Neural cell (in vitro differentiated cells): ENCODE measurements at regions not wholly inside any gene's neighbourhood (a gene's known extent, or its start where the extent isn't known, plus 50 kb on each side); places are given as distances from the start of the nearest gene placed in this dataset.

Experiments used
- EP300 ChIP-seq: fragments of 450-650 bp; conservative IDR thresholded peaks from 2 replicates; pipeline ENCODE4 v1.6.1; 2014; ENCODE audit warnings: antibody characterized with exemption, mild to moderate bottlenecking, moderate library complexity; ENCODE audit not compliant: poor library complexity, severe bottlenecking
- EZH2 ChIP-seq: fragments of 200-600, 300-800 bp; shearing (Covaris generic), sonication (generic); IDR thresholded peaks from 2 replicates; pipeline ENCODE4 v1.6.1; 2014; ENCODE audit warnings: antibody characterized with exemption, low read length, borderline replicate concordance, mild to moderate bottlenecking; ENCODE audit not compliant: insufficient read depth, poor library complexity, severe bottlenecking
- MXI1 ChIP-seq: fragments of 450-650 bp; conservative IDR thresholded peaks from 2 replicates; pipeline ENCODE4 v1.6.1; 2014; ENCODE audit warnings: antibody characterized with exemption, mild to moderate bottlenecking; ENCODE audit not compliant: poor library complexity, severe bottlenecking
- POLR2AphosphoS5 ChIP-seq: IDR thresholded peaks from 2 replicates; pipeline ENCODE4 v1.6.1; 2012
- RAD21 ChIP-seq: fragments of 450-650 bp; conservative IDR thresholded peaks from 2 replicates; pipeline ENCODE4 v1.6.1; 2014; ENCODE audit warnings: antibody characterized with exemption, mild to moderate bottlenecking, moderate library complexity
- SMC3 ChIP-seq: fragments of 450-650 bp; conservative IDR thresholded peaks from 2 replicates; pipeline ENCODE4 v1.6.1; 2014; ENCODE audit warnings: antibody characterized with exemption, mild to moderate bottlenecking, moderate library complexity; ENCODE audit not compliant: poor library complexity
- TAF1 ChIP-seq: IDR thresholded peaks from 2 replicates; pipeline ENCODE4 v1.6.1; 2012; ENCODE audit warnings: low read depth
- TF ChIP-seq, protein P1 (sequence below): fragments of 450-650 bp; IDR thresholded peaks from 2 replicates; pipeline ENCODE4 v1.5.1; 2014; ENCODE audit warnings: antibody characterized with exemption, mild to moderate bottlenecking, moderate library complexity; ENCODE audit not compliant: poor library complexity, severe bottlenecking

DNA sequence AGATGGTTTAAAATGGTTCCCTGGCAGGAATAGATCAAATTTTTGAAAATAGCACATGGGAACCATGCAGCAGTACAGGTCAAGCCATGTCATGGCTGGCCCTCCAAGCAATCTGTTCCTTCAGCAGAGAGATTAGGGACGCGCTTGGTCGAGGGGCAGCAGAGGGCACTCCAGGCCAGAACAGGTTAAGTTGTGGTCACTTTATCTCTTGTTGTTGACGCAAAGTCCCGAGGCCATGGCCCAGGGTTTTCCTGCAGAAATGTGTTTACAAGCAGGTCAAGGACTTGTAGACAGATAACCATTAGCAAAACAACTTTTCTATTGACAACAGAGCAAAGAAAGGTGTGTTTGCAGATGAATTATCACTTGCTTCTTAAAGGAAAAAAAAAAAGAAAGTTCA lies 570.0 kb upstream of the NR2F2 start:
- TF ChIP-seq, protein P1, sequence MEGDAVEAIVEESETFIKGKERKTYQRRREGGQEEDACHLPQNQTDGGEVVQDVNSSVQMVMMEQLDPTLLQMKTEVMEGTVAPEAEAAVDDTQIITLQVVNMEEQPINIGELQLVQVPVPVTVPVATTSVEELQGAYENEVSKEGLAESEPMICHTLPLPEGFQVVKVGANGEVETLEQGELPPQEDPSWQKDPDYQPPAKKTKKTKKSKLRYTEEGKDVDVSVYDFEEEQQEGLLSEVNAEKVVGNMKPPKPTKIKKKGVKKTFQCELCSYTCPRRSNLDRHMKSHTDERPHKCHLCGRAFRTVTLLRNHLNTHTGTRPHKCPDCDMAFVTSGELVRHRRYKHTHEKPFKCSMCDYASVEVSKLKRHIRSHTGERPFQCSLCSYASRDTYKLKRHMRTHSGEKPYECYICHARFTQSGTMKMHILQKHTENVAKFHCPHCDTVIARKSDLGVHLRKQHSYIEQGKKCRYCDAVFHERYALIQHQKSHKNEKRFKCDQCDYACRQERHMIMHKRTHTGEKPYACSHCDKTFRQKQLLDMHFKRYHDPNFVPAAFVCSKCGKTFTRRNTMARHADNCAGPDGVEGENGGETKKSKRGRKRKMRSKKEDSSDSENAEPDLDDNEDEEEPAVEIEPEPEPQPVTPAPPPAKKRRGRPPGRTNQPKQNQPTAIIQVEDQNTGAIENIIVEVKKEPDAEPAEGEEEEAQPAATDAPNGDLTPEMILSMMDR: no peak
- TF ChIP-seq MXI1 (no peak), TAF1 (no peak), POLR2AphosphoS5 (no peak), EP300 (no peak), EZH2 (no peak), RAD21 (no peak), SMC3 (no peak)
